ENCODE measurements at regions not wholly inside any gene's neighbourhood (a gene's known extent, or its start where the extent isn't known, plus 50 kb on each side); places are given as distances from the start of the nearest gene placed in this dataset.
"Not testable (repeated sequence)": the region's sequence is repeated elsewhere in the genome, so short reads cannot be mapped to it uniquely, and the experiment has no call there.

- Histone ChIP-seq H3K4me3 (ENCODE audit: low read depth in 1 of 3, low read length in 3 of 3) (no peak overlapping the region), H3K27ac (ENCODE audit: low read depth in 1 of 3, low read length in 2 of 3) (no peak overlapping the region), H3K4me1 (ENCODE audit: control insufficient read depth in 3 of 3, insufficient read depth in 2 of 3, low read depth in 1 of 3, low read length in 2 of 3) (no peaks in the 10 kb centered on the region), H3K9me3 (ENCODE audit: control insufficient read depth in 2 of 2, insufficient read depth in 1 of 2, low read depth in 1 of 2, low read length in 1 of 2) (no peaks in the 10 kb centered on the region), H3K36me3 (ENCODE audit: control insufficient read depth in 3 of 3, insufficient read depth in 2 of 3, low read depth in 1 of 3, low read length in 3 of 3) (no peaks in the 10 kb centered on the region), H3K27me3 (ENCODE audit: control insufficient read depth in 3 of 3, insufficient read depth in 3 of 3, low read length in 3 of 3) (no peaks in the 10 kb centered on the region)
- no peak for FAIRE-seq
- peak; percentile 41 to 47 for DNase-seq
- WGBS, 3 donors, result 50 to 58% (median 51%) methylated on average over 13 of the region's 13 CpGs
These were observed 89.5 kb downstream of the OR13H1 start for GRCh38 chrX:131633285-131633917.

- no peak for DNase-seq
- no peaks in the 10 kb centered on the region for H3K36me3 ChIP-seq (ENCODE audit: control insufficient read depth in 3 of 3, insufficient read depth in 2 of 3, low read depth in 1 of 3, low read length in 3 of 3)
- no peak overlapping the region for H3K4me3 ChIP-seq (ENCODE audit: low read depth in 1 of 3, low read length in 3 of 3)
- FAIRE-seq, result no peak
- H3K27me3 ChIP-seq (ENCODE audit: control insufficient read depth in 3 of 3, insufficient read depth in 3 of 3, low read length in 3 of 3), result no peaks in the 10 kb centered on the region
- no peak overlapping the region for H3K27ac ChIP-seq (ENCODE audit: low read depth in 1 of 3, low read length in 2 of 3)
- H3K9me3 ChIP-seq (ENCODE audit: control insufficient read depth in 2 of 2, insufficient read depth in 1 of 2, low read depth in 1 of 2, low read length in 1 of 2), result no peaks in the 10 kb centered on the region
- H3K4me1 ChIP-seq (ENCODE audit: control insufficient read depth in 3 of 3, insufficient read depth in 2 of 3, low read depth in 1 of 3, low read length in 2 of 3), result no peaks in the 10 kb centered on the region
- WGBS, 3 donors, result 41 to 73% (median 71%) methylated on average over 1 of the region's 1 CpG
These were observed 91.0 kb downstream of the OR13H1 start for GRCh38 chrX:131634900-131635299.

- H3K36me3 ChIP-seq (ENCODE audit: control insufficient read depth in 3 of 3, insufficient read depth in 2 of 3, low read depth in 1 of 3, low read length in 3 of 3), result no peaks in the 10 kb centered on the region
- peaks cover 0 to 3% (median 0%) of the 10 kb centered on the region in 3 donors for H3K27me3 ChIP-seq (ENCODE audit: control insufficient read depth in 3 of 3, insufficient read depth in 3 of 3, low read length in 3 of 3)
- no peaks in the 10 kb centered on the region for H3K4me1 ChIP-seq (ENCODE audit: control insufficient read depth in 3 of 3, insufficient read depth in 2 of 3, low read depth in 1 of 3, low read length in 2 of 3)
- FAIRE-seq (no peak), DNase-seq (no peak)
- no peak overlapping the region for H3K4me3 ChIP-seq (ENCODE audit: low read depth in 1 of 3, low read length in 3 of 3)
- H3K27ac ChIP-seq (ENCODE audit: low read depth in 1 of 3, low read length in 2 of 3), result no peak overlapping the region
- WGBS, 3 donors, result 51 to 70% (median 57%) methylated on average over 1 of the region's 1 CpG
- H3K9me3 ChIP-seq (ENCODE audit: control insufficient read depth in 2 of 2, insufficient read depth in 1 of 2, low read depth in 1 of 2, low read length in 1 of 2), result no peaks in the 10 kb centered on the region
These were observed 102.2 kb downstream of the OR13H1 start for GRCh38 chrX:131646106-131646505.

GRCh38 chrX:131649741-131650140, 105.9 kb downstream of the OR13H1 start:
- Histone ChIP-seq H3K4me1 (ENCODE audit: control insufficient read depth in 3 of 3, insufficient read depth in 2 of 3, low read depth in 1 of 3, low read length in 2 of 3) (no peaks in the 10 kb centered on the region), H3K9me3 (ENCODE audit: control insufficient read depth in 2 of 2, insufficient read depth in 1 of 2, low read depth in 1 of 2, low read length in 1 of 2) (no peaks in the 10 kb centered on the region), H3K27ac (ENCODE audit: low read depth in 1 of 3, low read length in 2 of 3) (no peak overlapping the region), H3K27me3 (ENCODE audit: control insufficient read depth in 3 of 3, insufficient read depth in 3 of 3, low read length in 3 of 3) (peaks cover 0 to 3% (median 0%) of the 10 kb centered on the region in 3 donors), H3K4me3 (ENCODE audit: low read depth in 1 of 3, low read length in 3 of 3) (no peak overlapping the region), H3K36me3 (ENCODE audit: control insufficient read depth in 3 of 3, insufficient read depth in 2 of 3, low read depth in 1 of 3, low read length in 3 of 3) (no peaks in the 10 kb centered on the region)
- 60 to 73% (median 67%) methylated on average over 5 of the region's 5 CpGs for WGBS, 3 donors
- FAIRE-seq, result no peak
- no peak for DNase-seq

GRCh38 chrX:131650637-131651410, 107.0 kb downstream of the OR13H1 start:
- WGBS, 3 donors, result 61 to 72% (median 66%) methylated on average over 4 of the region's 4 CpGs
- no peaks in the 10 kb centered on the region for H3K36me3 ChIP-seq (ENCODE audit: control insufficient read depth in 3 of 3, insufficient read depth in 2 of 3, low read depth in 1 of 3, low read length in 3 of 3)
- DNase-seq (no peak), FAIRE-seq (no peak)
- H3K4me3 ChIP-seq (ENCODE audit: low read depth in 1 of 3, low read length in 3 of 3), result no peak overlapping the region
- no peaks in the 10 kb centered on the region for H3K9me3 ChIP-seq (ENCODE audit: control insufficient read depth in 2 of 2, insufficient read depth in 1 of 2, low read depth in 1 of 2, low read length in 1 of 2)
- no peak overlapping the region for H3K27ac ChIP-seq (ENCODE audit: low read depth in 1 of 3, low read length in 2 of 3)
- H3K27me3 ChIP-seq (ENCODE audit: control insufficient read depth in 3 of 3, insufficient read depth in 3 of 3, low read length in 3 of 3), result peaks cover 0 to 3% (median 0%) of the 10 kb centered on the region in 3 donors
- no peaks in the 10 kb centered on the region for H3K4me1 ChIP-seq (ENCODE audit: control insufficient read depth in 3 of 3, insufficient read depth in 2 of 3, low read depth in 1 of 3, low read length in 2 of 3)

GRCh38 chrX:131663726-131664125, 119.9 kb downstream of the OR13H1 start:
- FAIRE-seq; H3K36me3 ChIP-seq (ENCODE audit: control insufficient read depth in 3 of 3, insufficient read depth in 2 of 3, low read depth in 1 of 3, low read length in 3 of 3); H3K4me3 ChIP-seq (ENCODE audit: low read depth in 1 of 3, low read length in 3 of 3); DNase-seq; H3K27ac ChIP-seq (ENCODE audit: low read depth in 1 of 3, low read length in 2 of 3); H3K27me3 ChIP-seq (ENCODE audit: control insufficient read depth in 3 of 3, insufficient read depth in 3 of 3, low read length in 3 of 3); H3K4me1 ChIP-seq (ENCODE audit: control insufficient read depth in 3 of 3, insufficient read depth in 2 of 3, low read depth in 1 of 3, low read length in 2 of 3); H3K9me3 ChIP-seq (ENCODE audit: control insufficient read depth in 2 of 2, insufficient read depth in 1 of 2, low read depth in 1 of 2, low read length in 1 of 2): not testable (repeated sequence)
- WGBS, 3 donors, result 92 to 96% (median 95%) methylated on average over 7 to 9 of the region's 9 CpGs

- Histone ChIP-seq H3K36me3 (ENCODE audit: control insufficient read depth in 3 of 3, insufficient read depth in 2 of 3, low read depth in 1 of 3, low read length in 3 of 3) (no peaks in the 10 kb centered on the region), H3K27ac (ENCODE audit: low read depth in 1 of 3, low read length in 2 of 3) (no peak overlapping the region), H3K4me1 (ENCODE audit: control insufficient read depth in 3 of 3, insufficient read depth in 2 of 3, low read depth in 1 of 3, low read length in 2 of 3) (no peaks in the 10 kb centered on the region), H3K9me3 (ENCODE audit: control insufficient read depth in 2 of 2, insufficient read depth in 1 of 2, low read depth in 1 of 2, low read length in 1 of 2) (no peaks in the 10 kb centered on the region), H3K4me3 (ENCODE audit: low read depth in 1 of 3, low read length in 3 of 3) (no peak overlapping the region), H3K27me3 (ENCODE audit: control insufficient read depth in 3 of 3, insufficient read depth in 3 of 3, low read length in 3 of 3) (no peaks in the 10 kb centered on the region)
- FAIRE-seq (no peak), DNase-seq (no peak)
- WGBS, 3 donors, result 45 to 59% (median 47%) methylated on average over 2 of the region's 2 CpGs
These were observed 127.9 kb downstream of the OR13H1 start for GRCh38 chrX:131671735-131672134.

GRCh38 chrX:131675596-131676194, 131.8 kb downstream of the OR13H1 start:
- FAIRE-seq, result no peak

More at GRCh38 chrX:131675596-131676194, 131.8 kb downstream of the OR13H1 start:
- Histone ChIP-seq H3K36me3 (ENCODE audit: control insufficient read depth in 3 of 3, insufficient read depth in 2 of 3, low read depth in 1 of 3, low read length in 3 of 3) (no peaks in the 10 kb centered on the region), H3K27ac (ENCODE audit: low read depth in 1 of 3, low read length in 2 of 3) (no peak overlapping the region), H3K4me1 (ENCODE audit: control insufficient read depth in 3 of 3, insufficient read depth in 2 of 3, low read depth in 1 of 3, low read length in 2 of 3) (no peaks in the 10 kb centered on the region), H3K27me3 (ENCODE audit: control insufficient read depth in 3 of 3, insufficient read depth in 3 of 3, low read length in 3 of 3) (no peaks in the 10 kb centered on the region), H3K9me3 (ENCODE audit: control insufficient read depth in 2 of 2, insufficient read depth in 1 of 2, low read depth in 1 of 2, low read length in 1 of 2) (no peaks in the 10 kb centered on the region), H3K4me3 (ENCODE audit: low read depth in 1 of 3, low read length in 3 of 3) (no peak overlapping the region)
- WGBS, 3 donors, result 0 to 9% (median 0%) methylated on average over 1 of the region's 1 CpG
- no peak for DNase-seq
